RWPE1 (cell line): ENCODE measurements at regions not wholly inside any gene's neighbourhood (a gene's known extent, or its start where the extent isn't known, plus 50 kb on each side); places are given as distances from the start of the nearest gene placed in this dataset.

Experiments
- CTCF ChIA-PET: fragments of 350-600 bp; sonication (Branson Sonifier 250); formaldehyde crosslinking; extraction: SDS; loops from one replicate; lab custom pipeline; 2021; lab: Yijun Ruan, JAX
- POLR2A ChIA-PET: fragments of 400-600 bp; formaldehyde crosslinking; extraction: SDS; loops from one replicate; lab custom pipeline; 2020; ENCODE audit warnings: antibody characterized with exemption; ENCODE audit not compliant: low non-redundant PET; lab: Yijun Ruan, JAX
- DNase-seq: peaks from one replicate; pipeline ENCODE4 v3.0.0; 2012; ENCODE audit warnings: low spot score
- H3K27ac ChIP-seq: fragments of 450-650 bp; 2 replicates; pipeline ENCODE4 v1.5.1; 2017
- CTCF ChIP-seq: fragments of 450-650 bp; conservative IDR thresholded peaks from 2 replicates; pipeline ENCODE4 v1.5.1; 2017; ENCODE audit warnings: low read depth, mild to moderate bottlenecking

- no peak for DNase-seq
- no peak overlapping the region for H3K27ac ChIP-seq
- no peak for TF ChIP-seq CTCF
- POLR2A ChIA-PET: no interaction called here
- CTCF ChIA-PET: interaction anchor here (0.6 kb wide), 2 partner anchors 180 to 391 kb away, joined by 3 read pairs; no protein-coding TSS in a partner anchor
Measured at GRCh38 chr14:97218691-97219430, 421.7 kb downstream of the VRK1 start.

- POLR2A ChIA-PET: no interaction called here
Measured at GRCh38 chr14:97219431-97220017, 422.3 kb downstream of the VRK1 start.

GRCh38 chr14:97221572-97222285, 424.5 kb downstream of the VRK1 start:
- CTCF ChIA-PET: no interaction called here
- no peak for TF ChIP-seq CTCF
- DNase-seq: no peak
- H3K27ac ChIP-seq: no peak overlapping the region
- POLR2A ChIA-PET: no interaction called here

More at GRCh38 chr14:97219431-97220017, 422.3 kb downstream of the VRK1 start:
- no peak for TF ChIP-seq CTCF
- DNase-seq: no peak
- H3K27ac ChIP-seq: no peak overlapping the region
- CTCF ChIA-PET: interaction anchor here (0.6 kb wide), 2 partner anchors 179 to 391 kb away, joined by 3 read pairs; no protein-coding TSS in a partner anchor

GRCh38 chr14:97224016-97224415, 426.8 kb downstream of the VRK1 start:
- H3K27ac ChIP-seq: no peak overlapping the region
- no peak for TF ChIP-seq CTCF
- ChIA-PET POLR2A (no interaction called here), CTCF (no interaction called here)
- DNase-seq: no peak

- H3K27ac ChIP-seq: no peak overlapping the region
- TF ChIP-seq CTCF: no peak
- ChIA-PET POLR2A (no interaction called here), CTCF (no interaction called here)
- no peak for DNase-seq
Measured at GRCh38 chr14:97230051-97230450, 432.9 kb downstream of the VRK1 start.

- no peak for TF ChIP-seq CTCF
- no peak for DNase-seq
- POLR2A ChIA-PET: no interaction called here
- CTCF ChIA-PET: no interaction called here
- H3K27ac ChIP-seq: no peak overlapping the region
Measured at GRCh38 chr14:97233319-97233985, 436.3 kb downstream of the VRK1 start.
